HEK293 (cell line): ENCODE measurements at regions not wholly inside any gene's neighbourhood (a gene's known extent, or its start where the extent isn't known, plus 50 kb on each side); places are given as distances from the start of the nearest gene placed in this dataset.

Experiments
- CTCF ChIA-PET: fragments of 350-600 bp; formaldehyde crosslinking; extraction: SDS; loops from one replicate; lab custom pipeline; 2021; ENCODE audit warnings: antibody characterized with exemption; lab: Yijun Ruan, JAX
- POLR2A ChIA-PET: fragments of 300-600 bp; formaldehyde crosslinking; extraction: SDS; loops from one replicate; lab custom pipeline; 2020; ENCODE audit warnings: antibody characterized with exemption, inconsistent platforms; lab: Yijun Ruan, JAX
- H3K27ac ChIP-seq: fragments of 200-500 bp; sonication (Bioruptor generic); 2 replicates; pipeline ENCODE4 v1.5.1; 2014; ENCODE audit warnings: low read depth, low read length, control low read depth, inconsistent platforms; ENCODE audit errors: extremely low read depth
- H3K36me3 ChIP-seq, 2 experiments: fragments of 200-500 bp in 1 of 2; sonication (Bioruptor generic) in 1 of 2; 1 replicate in 1 of 2; 2 replicates in 1 of 2; pipeline ENCODE4 v1.5.1; 2014 to 2017; ENCODE audit warnings: inconsistent platforms in 2 of 2, low read length in 2 of 2; ENCODE audit not compliant: control insufficient read depth in 2 of 2, insufficient read depth in 1 of 2
- H3K4me1 ChIP-seq: fragments of 200-500 bp; sonication (Bioruptor generic); 2 replicates; pipeline ENCODE4 v1.5.1; 2014; ENCODE audit warnings: mild to moderate bottlenecking, low read length, inconsistent platforms; ENCODE audit not compliant: control insufficient read depth, insufficient read depth
- H3K4me3 ChIP-seq: 2 replicates; pipeline ENCODE4 v1.5.1; 2011; ENCODE audit warnings: low read depth, mild to moderate bottlenecking, control low read depth, low read length, moderate library complexity
- H3K9me3 ChIP-seq: fragments of 200-500 bp; sonication (Bioruptor generic); 2 replicates; pipeline ENCODE4 v1.5.1; 2014; ENCODE audit warnings: low read depth, low read length, inconsistent platforms; ENCODE audit not compliant: control insufficient read depth, insufficient read depth
- BCL11B ChIP-seq: fragments of 450-650 bp; formaldehyde crosslinking; IDR thresholded peaks from 2 replicates; pipeline ENCODE4 v1.5.1; 2016; ENCODE audit warnings: low read depth, missing biosample characterization, missing genetic modification characterization
- FEZF1 ChIP-seq: fragments of 450-650 bp; formaldehyde crosslinking; IDR thresholded peaks from 2 replicates; pipeline ENCODE4 v1.5.1; 2016; ENCODE audit warnings: missing biosample characterization, missing genetic modification characterization
- HOXC10 ChIP-seq: sonication (generic); formaldehyde crosslinking; IDR thresholded peaks from 2 replicates; pipeline ENCODE4 v1.8.1; 2023; ENCODE audit warnings: mild to moderate bottlenecking, missing genetic modification reagents
- MYNN ChIP-seq: fragments of 450-650 bp; formaldehyde crosslinking; IDR thresholded peaks from 2 replicates; pipeline ENCODE4 v1.5.1; 2016; ENCODE audit warnings: missing biosample characterization, missing genetic modification characterization, borderline replicate concordance
- SCRT1 ChIP-seq: fragments of 450-650 bp; formaldehyde crosslinking; IDR thresholded peaks from 2 replicates; pipeline ENCODE4 v1.5.1; 2016; ENCODE audit warnings: missing biosample characterization, missing genetic modification characterization, borderline replicate concordance
- ZBTB44 ChIP-seq: fragments of 450-650 bp; IDR thresholded peaks from 2 replicates; pipeline ENCODE4 v1.5.1; 2018; ENCODE audit warnings: missing biosample characterization, mild to moderate bottlenecking, missing genetic modification characterization
- ZBTB48 ChIP-seq: fragments of 450-650 bp; formaldehyde crosslinking; IDR thresholded peaks from 2 replicates; pipeline ENCODE4 v1.5.1; 2016; ENCODE audit warnings: missing biosample characterization, missing genetic modification characterization
- ZFP3 ChIP-seq: fragments of 450-650 bp; formaldehyde crosslinking; IDR thresholded peaks from 2 replicates; pipeline ENCODE4 v1.5.1; 2016; ENCODE audit warnings: low read depth, missing biosample characterization, missing genetic modification characterization
- ZNF112 ChIP-seq: fragments of 450-650 bp; formaldehyde crosslinking; IDR thresholded peaks from 2 replicates; pipeline ENCODE4 v1.5.0; 2017; ENCODE audit warnings: missing biosample characterization, missing genetic modification characterization
- ZNF157 ChIP-seq: fragments of 450-650 bp; formaldehyde crosslinking; IDR thresholded peaks from 2 replicates; pipeline ENCODE4 v1.5.1; 2016; ENCODE audit warnings: missing biosample characterization, missing genetic modification characterization
- ZNF19 ChIP-seq: fragments of 450-650 bp; formaldehyde crosslinking; IDR thresholded peaks from 2 replicates; pipeline ENCODE4; 2016; ENCODE audit warnings: missing biosample characterization, missing genetic modification characterization, low read depth
- ZNF23 ChIP-seq: fragments of 450-650 bp; formaldehyde crosslinking; IDR thresholded peaks from 2 replicates; pipeline ENCODE4 v1.5.1; 2016; ENCODE audit warnings: missing biosample characterization, missing genetic modification characterization, borderline replicate concordance
- ZNF274 ChIP-seq, 2 experiments: fragments of 200-500 bp in 1 of 2; fragments of 450-650 bp in 1 of 2; sonication (Bioruptor generic) in 1 of 2; formaldehyde crosslinking in 1 of 2; IDR thresholded peaks; 2 replicates each; pipeline versions ENCODE4 v1.5.1 to v1.6.1; 2014 to 2016; ENCODE audit warnings: borderline replicate concordance in 1 of 2, inconsistent platforms in 1 of 2, low read length in 1 of 2, missing biosample characterization in 1 of 2, missing genetic modification characterization in 1 of 2
- ZNF404 ChIP-seq: fragments of 450-650 bp; formaldehyde crosslinking; IDR thresholded peaks from 2 replicates; pipeline ENCODE4 v1.5.1; 2017; ENCODE audit warnings: missing biosample characterization, missing genetic modification characterization
- ZNF510 ChIP-seq: fragments of 450-650 bp; formaldehyde crosslinking; IDR thresholded peaks from 2 replicates; pipeline ENCODE4 v1.5.1; 2018; ENCODE audit warnings: mild to moderate bottlenecking, missing genetic modification characterization, missing biosample characterization; ENCODE audit not compliant: insufficient replicate concordance
- ZNF530 ChIP-seq: fragments of 450-650 bp; formaldehyde crosslinking; IDR thresholded peaks from 2 replicates; pipeline ENCODE4 v1.5.1; 2016; ENCODE audit warnings: low read depth, missing biosample characterization, missing genetic modification characterization
- ZNF626 ChIP-seq: fragments of 450-650 bp; sonication (Bioruptor Pico); formaldehyde crosslinking; IDR thresholded peaks from 2 replicates; pipeline ENCODE4 v1.5.1; 2018; ENCODE audit warnings: missing biosample characterization, missing genetic modification characterization, inconsistent platforms
- ZNF645 ChIP-seq: fragments of 450-650 bp; formaldehyde crosslinking; IDR thresholded peaks from 2 replicates; pipeline ENCODE4; 2016; ENCODE audit warnings: missing biosample characterization, missing genetic modification characterization
- ZSCAN5A ChIP-seq: fragments of 450-650 bp; formaldehyde crosslinking; IDR thresholded peaks from 2 replicates; pipeline ENCODE4 v1.5.1; 2016; ENCODE audit warnings: missing biosample characterization, missing genetic modification characterization

- ChIA-PET POLR2A (no interaction called here), CTCF (interaction anchor here (0.6 kb wide), 1 partner anchor 352 kb away, joined by 3 read pairs; no protein-coding TSS in a partner anchor)
These were observed 660.5 kb upstream of the SPANXN1 start for GRCh38 chrX:144586756-144587155.

GRCh38 chrX:144592036-144592435, 655.3 kb upstream of the SPANXN1 start:
- Histone ChIP-seq H3K4me3 (no peak overlapping the region), H3K36me3 (no peaks in the 10 kb centered on the region), H3K4me1 (no peaks in the 10 kb centered on the region), H3K9me3 (no peaks in the 10 kb centered on the region), H3K27ac (no peak overlapping the region)
- no peak for TF ChIP-seq ZNF626 (tag by site-specific recombination)
- no peak for TF ChIP-seq MYNN (tag by site-specific recombination)
- no peak for TF ChIP-seq ZNF645 (tag by site-specific recombination)
- no peak for TF ChIP-seq ZNF112 (tag by site-specific recombination)
- TF ChIP-seq ZNF157 (tag by site-specific recombination) = no peak
- TF ChIP-seq ZNF530 (tag by site-specific recombination) = no peak
- no peak for TF ChIP-seq ZBTB44 (tag by site-specific recombination)
- TF ChIP-seq SCRT1 (tag by site-specific recombination) = no peak
- TF ChIP-seq ZNF510 = no peak
- no peak for TF ChIP-seq ZNF23
- TF ChIP-seq FEZF1 = no peak
- TF ChIP-seq ZSCAN5A (tag by site-specific recombination) = no peak
- no peak for TF ChIP-seq HOXC10
- TF ChIP-seq ZNF274 (IDR thresholded peaks at IDR 0.05; ENCODE audit: low read length) = no peak
- TF ChIP-seq ZNF274 (tag by site-specific recombination; IDR thresholded peaks at IDR 0.05; ENCODE audit: borderline replicate concordance) = no peak
- ChIA-PET CTCF (no interaction called here), POLR2A (no interaction called here)

More at GRCh38 chrX:144586756-144587155, 660.5 kb upstream of the SPANXN1 start:
- Histone ChIP-seq H3K36me3 (no peaks in the 10 kb centered on the region), H3K4me1 (no peaks in the 10 kb centered on the region), H3K27ac (no peak overlapping the region), H3K4me3 (no peak overlapping the region), H3K9me3 (no peaks in the 10 kb centered on the region; the same call in 1 of the 2 replicates)
- no peak for TF ChIP-seq ZNF404 (tag by site-specific recombination)
- TF ChIP-seq ZSCAN5A (tag by site-specific recombination) = no peak
- no peak for TF ChIP-seq FEZF1
- TF ChIP-seq ZFP3 = no peak
- TF ChIP-seq ZBTB48 = no peak
- no peak for TF ChIP-seq ZNF19
- TF ChIP-seq BCL11B = no peak
